Thymus (tissue), 11 donors: ENCODE measurements at regions not wholly inside any gene's neighbourhood (a gene's known extent, or its start where the extent isn't known, plus 50 kb on each side); places are given as distances from the start of the nearest gene placed in this dataset.

Experiments used
- DNase-seq, 9 donors: peaks; one replicate each; pipeline ENCODE4 v3.0.0-alpha.2; 2013; ENCODE audit warnings: low spot score in 9 of 9, low read depth in 6 of 9, missing footprints in 1 of 9
- H3K27ac ChIP-seq, 2 donors: one replicate each; pipeline ENCODE4 v1.5.1; 2013; ENCODE audit warnings: control low read depth in 1 of 2, low read depth in 1 of 2, low read length in 1 of 2, mild to moderate bottlenecking in 1 of 2, moderate library complexity in 1 of 2
- H3K27me3 ChIP-seq, 2 donors: one replicate each; pipeline ENCODE4 v1.5.1; 2013; ENCODE audit warnings: low read length in 1 of 2; ENCODE audit not compliant: control insufficient read depth in 2 of 2, insufficient read depth in 1 of 2
- H3K36me3 ChIP-seq, 2 donors: one replicate each; pipeline ENCODE4 v1.5.1; 2013; ENCODE audit warnings: low read length in 1 of 2, mild to moderate bottlenecking in 1 of 2, moderate library complexity in 1 of 2; ENCODE audit not compliant: control insufficient read depth in 2 of 2, insufficient read depth in 2 of 2
- H3K4me1 ChIP-seq, 2 donors: one replicate each; pipeline ENCODE4 v1.5.1; 2013; ENCODE audit warnings: low read length in 2 of 2; ENCODE audit not compliant: control insufficient read depth in 2 of 2, insufficient read depth in 2 of 2
- H3K4me3 ChIP-seq, 2 donors: one replicate each; pipeline ENCODE4 v1.5.1; 2013; ENCODE audit warnings: low read length in 2 of 2, control low read depth in 1 of 2, mild to moderate bottlenecking in 1 of 2
- H3K9me3 ChIP-seq, 2 donors: one replicate each; pipeline ENCODE4 v1.5.1; 2013; ENCODE audit warnings: low read length in 1 of 2, mild to moderate bottlenecking in 1 of 2; ENCODE audit not compliant: control insufficient read depth in 2 of 2, insufficient read depth in 1 of 2
- WGBS: extraction: QIAGEN DNeasy Blood & Tissue Kit; methylation state at CpG from one replicate; pipeline ENCODE4 v1.1.7; 2013; 5-methylcytosine and 5-hydroxymethylcytosine counted together
- donor health status: healthy.

- Histone ChIP-seq H3K4me3 (no peak overlapping the region), H3K27ac (no peak overlapping the region), H3K9me3 (no peaks in the 10 kb centered on the region), H3K4me1 (no peaks in the 10 kb centered on the region), H3K36me3 (no peaks in the 10 kb centered on the region), H3K27me3 (no peaks in the 10 kb centered on the region)
- WGBS = 83% methylated on average over 2 of the region's 2 CpGs
- no peak for DNase-seq
Measured at GRCh38 chr10:44201656-44202055, 183.2 kb downstream of the CXCL12 start.

GRCh38 chr10:44201011-44201410, 183.9 kb downstream of the CXCL12 start:
- H3K27ac ChIP-seq = no peak overlapping the region
- DNase-seq = no peak
- H3K36me3 ChIP-seq = no peaks in the 10 kb centered on the region
- no peaks in the 10 kb centered on the region for H3K4me1 ChIP-seq
- H3K4me3 ChIP-seq = no peak overlapping the region
- 95% methylated on average over 6 of the region's 6 CpGs for WGBS
- no peaks in the 10 kb centered on the region for H3K27me3 ChIP-seq
- H3K9me3 ChIP-seq = no peaks in the 10 kb centered on the region

GRCh38 chr10:44199991-44200655, 184.8 kb downstream of the CXCL12 start:
- no peaks in the 10 kb centered on the region for H3K36me3 ChIP-seq
- H3K27me3 ChIP-seq = no peaks in the 10 kb centered on the region
- H3K4me3 ChIP-seq = no peak overlapping the region
- no peak overlapping the region for H3K27ac ChIP-seq
- WGBS = 94% methylated on average over 12 of the region's 12 CpGs
- no peaks in the 10 kb centered on the region for H3K9me3 ChIP-seq
- no peaks in the 10 kb centered on the region for H3K4me1 ChIP-seq
- no peak for DNase-seq

GRCh38 chr10:44199267-44199666, 185.6 kb downstream of the CXCL12 start:
- no peaks in the 10 kb centered on the region for H3K9me3 ChIP-seq
- no peak for DNase-seq
- H3K4me3 ChIP-seq = no peak overlapping the region
- H3K27ac ChIP-seq = no peak overlapping the region
- no peaks in the 10 kb centered on the region for H3K27me3 ChIP-seq
- H3K4me1 ChIP-seq = no peaks in the 10 kb centered on the region
- 94% methylated on average over 3 of the region's 3 CpGs for WGBS
- no peaks in the 10 kb centered on the region for H3K36me3 ChIP-seq

- DNase-seq = no peak
- H3K27me3 ChIP-seq = no peaks in the 10 kb centered on the region
- H3K4me1 ChIP-seq = no peaks in the 10 kb centered on the region
- 94% methylated on average over 4 of the region's 4 CpGs for WGBS
- H3K9me3 ChIP-seq = no peaks in the 10 kb centered on the region
- H3K4me3 ChIP-seq = no peak overlapping the region
- H3K36me3 ChIP-seq = no peaks in the 10 kb centered on the region
- H3K27ac ChIP-seq = no peak overlapping the region
Measured at GRCh38 chr10:44198780-44199097, 186.2 kb downstream of the CXCL12 start.

- H3K4me3 ChIP-seq = no peak overlapping the region
- 80% methylated on average over 4 of the region's 4 CpGs for WGBS
- no peak overlapping the region for H3K27ac ChIP-seq
- H3K4me1 ChIP-seq = no peaks in the 10 kb centered on the region
- H3K9me3 ChIP-seq = no peaks in the 10 kb centered on the region
- no peaks in the 10 kb centered on the region for H3K27me3 ChIP-seq
- H3K36me3 ChIP-seq = no peaks in the 10 kb centered on the region
- DNase-seq = no peak
Measured at GRCh38 chr10:44198096-44198779, 186.7 kb downstream of the CXCL12 start.

- H3K27me3 ChIP-seq = no peaks in the 10 kb centered on the region
- H3K4me1 ChIP-seq = no peaks in the 10 kb centered on the region
- H3K9me3 ChIP-seq = no peaks in the 10 kb centered on the region
- 97% methylated on average over 3 of the region's 3 CpGs for WGBS
- no peak overlapping the region for H3K4me3 ChIP-seq
- H3K36me3 ChIP-seq = no peaks in the 10 kb centered on the region
- H3K27ac ChIP-seq = no peak overlapping the region
- DNase-seq = no peak
Measured at GRCh38 chr10:44197646-44198045, 187.3 kb downstream of the CXCL12 start.

GRCh38 chr10:44196336-44196735, 188.6 kb downstream of the CXCL12 start:
- H3K9me3 ChIP-seq = no peaks in the 10 kb centered on the region
- no peaks in the 10 kb centered on the region for H3K27me3 ChIP-seq
- DNase-seq = no peak
- no peak overlapping the region for H3K27ac ChIP-seq
- no peaks in the 10 kb centered on the region for H3K36me3 ChIP-seq
- 93% methylated on average over 5 of the region's 5 CpGs for WGBS
- no peak overlapping the region for H3K4me3 ChIP-seq
- no peaks in the 10 kb centered on the region for H3K4me1 ChIP-seq

- no peaks in the 10 kb centered on the region for H3K36me3 ChIP-seq
- H3K4me3 ChIP-seq = no peak overlapping the region
- H3K4me1 ChIP-seq = no peaks in the 10 kb centered on the region
- H3K27ac ChIP-seq = no peak overlapping the region
- H3K9me3 ChIP-seq = no peaks in the 10 kb centered on the region
- DNase-seq = no peak
- H3K27me3 ChIP-seq = no peaks in the 10 kb centered on the region
- WGBS = 83% methylated on average over 2 of the region's 2 CpGs
Measured at GRCh38 chr10:44196008-44196320, 188.9 kb downstream of the CXCL12 start.
